ENCODE measurements at regions not wholly inside any gene's neighbourhood (a gene's known extent, or its start where the extent isn't known, plus 50 kb on each side); places are given as distances from the start of the nearest gene placed in this dataset.

DNA sequence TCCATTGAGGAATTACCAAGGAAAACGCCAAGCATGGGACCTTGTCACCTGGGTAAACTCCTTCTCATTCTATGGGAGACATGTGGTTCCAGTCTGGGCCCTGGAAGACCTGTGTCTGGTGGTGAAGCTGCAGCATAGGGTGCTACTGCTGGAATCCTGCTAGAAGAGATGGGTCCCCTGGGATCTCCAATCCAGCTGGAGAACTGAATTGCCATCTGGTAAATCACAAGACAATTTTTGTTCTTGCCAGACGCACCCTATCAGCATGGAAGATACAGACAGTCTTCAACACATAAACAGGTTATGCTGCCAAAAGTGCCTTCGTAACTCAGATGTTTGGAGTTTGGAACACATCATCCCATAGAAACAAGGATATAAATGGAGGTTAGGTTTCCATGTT lies 424.0 kb upstream of the BRINP1 start:
- CTCF ChIA-PET: no interaction called here
- no peaks in the 10 kb centered on the region for H3K27me3 Mint-ChIP-seq (ENCODE audit: low read depth)
- no peaks in the 10 kb centered on the region for H3K9me3 Mint-ChIP-seq (ENCODE audit: insufficient read depth)

GRCh38 chr9:119792242-119792641 lies 423.0 kb upstream of the BRINP1 start:
- Mint-ChIP-seq H3K27me3 (ENCODE audit: low read depth) (no peaks in the 10 kb centered on the region), H3K4me1 (ENCODE audit: low read depth) (no peaks in the 10 kb centered on the region), H3K36me3 (ENCODE audit: low read depth) (no peaks in the 10 kb centered on the region), H3K4me3 (no peak overlapping the region), H3K9me3 (ENCODE audit: insufficient read depth) (no peaks in the 10 kb centered on the region), H3K27ac (no peak overlapping the region)
- ATAC-seq: no peak
- ChIA-PET POLR2A (no interaction called here), CTCF (no interaction called here)
- DNase-seq: no peak

More for the DNA sequence above, 424.0 kb upstream of the BRINP1 start:
- POLR2A ChIA-PET: no interaction called here
- Mint-ChIP-seq H3K36me3 (ENCODE audit: low read depth) (no peaks in the 10 kb centered on the region), H3K4me3 (no peak overlapping the region), H3K27ac (no peak overlapping the region), H3K4me1 (ENCODE audit: low read depth) (no peaks in the 10 kb centered on the region)
- no peak for DNase-seq
- ATAC-seq: no peak

- no peaks in the 10 kb centered on the region for H3K27me3 Mint-ChIP-seq (ENCODE audit: low read depth)
- POLR2A ChIA-PET: no interaction called here
- ATAC-seq (no peak), DNase-seq (no peak)
- H3K36me3 Mint-ChIP-seq (ENCODE audit: low read depth): no peaks in the 10 kb centered on the region
- H3K27ac Mint-ChIP-seq: no peak overlapping the region
- no peaks in the 10 kb centered on the region for H3K9me3 Mint-ChIP-seq (ENCODE audit: insufficient read depth)
- no peak overlapping the region for H3K4me3 Mint-ChIP-seq
- no peaks in the 10 kb centered on the region for H3K4me1 Mint-ChIP-seq (ENCODE audit: low read depth)
- CTCF ChIA-PET: no interaction called here
Observed at GRCh38 chr9:119789987-119790386, 420.8 kb upstream of the BRINP1 start.

GRCh38 chr9:119788921-119789320 lies 419.7 kb upstream of the BRINP1 start:
- no peaks in the 10 kb centered on the region for H3K27me3 Mint-ChIP-seq (ENCODE audit: low read depth)
- ATAC-seq (no peak), DNase-seq (no peak)
- no peak overlapping the region for H3K4me3 Mint-ChIP-seq
- H3K4me1 Mint-ChIP-seq (ENCODE audit: low read depth): no peaks in the 10 kb centered on the region
- ChIA-PET CTCF (no interaction called here), POLR2A (no interaction called here)
- H3K36me3 Mint-ChIP-seq (ENCODE audit: low read depth): no peaks in the 10 kb centered on the region
- H3K9me3 Mint-ChIP-seq (ENCODE audit: insufficient read depth): no peaks in the 10 kb centered on the region
- no peak overlapping the region for H3K27ac Mint-ChIP-seq

DNA sequence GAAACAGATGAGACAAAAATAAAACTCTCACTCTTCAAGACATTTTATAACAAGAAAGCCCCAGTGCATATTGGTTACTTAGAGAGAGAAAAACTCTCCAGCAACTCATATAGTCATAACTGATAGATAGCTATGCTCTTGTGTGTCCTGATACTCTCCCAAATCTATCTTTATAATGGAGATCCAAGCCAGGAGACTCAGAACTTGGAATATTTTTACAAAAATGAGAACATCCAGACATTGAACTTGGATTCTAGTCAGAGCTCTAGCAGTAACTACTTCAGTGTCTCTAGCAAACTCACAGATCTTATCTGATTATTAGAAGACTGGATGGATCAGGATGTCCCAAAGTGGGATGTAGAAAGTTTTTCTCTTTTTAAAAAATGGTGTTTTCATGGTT lies 412.7 kb upstream of the BRINP1 start:
- H3K4me3 Mint-ChIP-seq: no peak overlapping the region
- no peaks in the 10 kb centered on the region for H3K4me1 Mint-ChIP-seq (ENCODE audit: low read depth)
- H3K27ac Mint-ChIP-seq: no peak overlapping the region
- H3K9me3 Mint-ChIP-seq (ENCODE audit: insufficient read depth): no peaks in the 10 kb centered on the region
- ChIA-PET CTCF (no interaction called here), POLR2A (no interaction called here)
- ATAC-seq (no peak), DNase-seq (no peak)
- no peaks in the 10 kb centered on the region for H3K36me3 Mint-ChIP-seq (ENCODE audit: low read depth)
- H3K27me3 Mint-ChIP-seq (ENCODE audit: low read depth): no peaks in the 10 kb centered on the region

DNA sequence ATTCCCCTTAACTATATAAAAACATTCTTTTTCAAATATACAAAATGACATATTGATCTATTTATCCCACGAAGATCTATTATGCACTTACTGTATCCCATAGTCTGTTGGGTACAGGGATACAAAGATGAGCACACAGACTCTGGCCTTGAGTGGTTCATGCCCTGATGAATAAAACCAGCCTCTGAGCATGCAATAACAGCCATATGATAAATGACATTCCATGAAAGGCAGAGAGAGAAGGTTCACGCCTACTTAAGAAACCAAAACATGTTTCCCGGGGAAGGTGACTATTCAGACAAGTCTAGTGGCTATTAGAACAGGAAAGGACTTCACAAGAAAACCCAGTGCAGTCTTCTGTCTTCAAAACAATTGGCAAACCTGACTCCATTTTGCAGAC lies 406.2 kb upstream of the BRINP1 start:
- CTCF ChIA-PET: no interaction called here
- Mint-ChIP-seq H3K4me1 (ENCODE audit: low read depth) (no peaks in the 10 kb centered on the region), H3K4me3 (no peak overlapping the region), H3K27ac (no peak overlapping the region), H3K27me3 (ENCODE audit: low read depth) (no peaks in the 10 kb centered on the region), H3K36me3 (ENCODE audit: low read depth) (no peaks in the 10 kb centered on the region), H3K9me3 (ENCODE audit: insufficient read depth) (no peaks in the 10 kb centered on the region)
- POLR2A ChIA-PET: no interaction called here
- no peak for ATAC-seq
- no peak for DNase-seq

DNA sequence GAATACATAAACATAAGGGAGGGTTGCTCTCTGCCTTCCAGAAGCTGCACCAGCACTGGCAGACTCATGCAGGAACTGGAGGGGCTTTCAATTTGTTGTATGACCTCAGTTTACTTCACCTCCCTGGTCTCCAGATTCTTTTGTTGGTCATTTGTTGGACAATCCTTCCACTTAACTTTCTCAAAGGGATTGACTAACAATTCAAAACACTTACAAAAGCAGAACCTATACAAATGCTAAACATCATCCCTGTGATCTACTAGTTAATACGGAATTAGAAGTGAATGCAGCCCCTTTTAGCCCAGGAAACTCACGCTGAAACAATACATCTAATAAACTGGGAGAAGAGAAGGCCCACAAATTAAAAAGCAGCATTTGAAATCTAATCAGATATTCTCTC lies 404.6 kb upstream of the BRINP1 start:
- no peak overlapping the region for H3K4me3 Mint-ChIP-seq
- DNase-seq (no peak), ATAC-seq (no peak)
- H3K36me3 Mint-ChIP-seq (ENCODE audit: low read depth): no peaks in the 10 kb centered on the region
- ChIA-PET POLR2A (no interaction called here), CTCF (no interaction called here)
- no peaks in the 10 kb centered on the region for H3K4me1 Mint-ChIP-seq (ENCODE audit: low read depth)
- H3K27ac Mint-ChIP-seq: no peak overlapping the region
- no peaks in the 10 kb centered on the region for H3K9me3 Mint-ChIP-seq (ENCODE audit: insufficient read depth)
- H3K27me3 Mint-ChIP-seq (ENCODE audit: low read depth): no peaks in the 10 kb centered on the region

- no peaks in the 10 kb centered on the region for H3K36me3 Mint-ChIP-seq (ENCODE audit: low read depth)
- H3K4me3 Mint-ChIP-seq: no peak overlapping the region
- DNase-seq: no peak
- H3K9me3 Mint-ChIP-seq (ENCODE audit: insufficient read depth): no peaks in the 10 kb centered on the region
- POLR2A ChIA-PET: no interaction called here
- no peaks in the 10 kb centered on the region for H3K27me3 Mint-ChIP-seq (ENCODE audit: low read depth)
- CTCF ChIA-PET: no interaction called here
- ATAC-seq: no peak
- H3K4me1 Mint-ChIP-seq (ENCODE audit: low read depth): no peaks in the 10 kb centered on the region
- H3K27ac Mint-ChIP-seq: no peak overlapping the region
Observed at GRCh38 chr9:119771341-119771740, 402.1 kb upstream of the BRINP1 start.

DNA sequence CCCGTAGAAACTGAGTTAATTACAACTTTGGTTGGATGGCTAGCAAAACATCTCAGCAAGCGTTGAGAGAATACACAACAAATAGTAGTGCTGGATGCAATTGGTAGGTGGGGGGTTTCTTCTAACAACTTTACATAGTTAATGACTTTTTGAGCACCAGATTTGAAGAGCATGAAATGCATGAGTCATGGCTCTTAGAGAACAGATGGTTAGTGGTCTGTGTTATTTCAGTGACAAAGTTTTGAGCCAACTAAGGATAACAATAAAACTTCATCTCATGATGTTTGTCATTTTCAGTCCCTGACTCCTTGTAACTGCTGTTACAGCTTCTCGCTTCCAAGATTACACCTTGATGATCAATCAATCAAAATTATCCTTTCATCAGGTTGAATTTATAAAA lies 399.0 kb upstream of the BRINP1 start:
- Mint-ChIP-seq H3K9me3 (ENCODE audit: insufficient read depth) (no peaks in the 10 kb centered on the region), H3K4me3 (no peak overlapping the region), H3K27me3 (ENCODE audit: low read depth) (no peaks in the 10 kb centered on the region), H3K36me3 (ENCODE audit: low read depth) (no peaks in the 10 kb centered on the region), H3K4me1 (ENCODE audit: low read depth) (no peaks in the 10 kb centered on the region), H3K27ac (no peak overlapping the region)
- ChIA-PET POLR2A (no interaction called here), CTCF (no interaction called here)
- DNase-seq: no peak
- ATAC-seq: no peak

- CTCF ChIA-PET: no interaction called here
- no peaks in the 10 kb centered on the region for H3K4me1 Mint-ChIP-seq (ENCODE audit: low read depth)
- H3K9me3 Mint-ChIP-seq (ENCODE audit: insufficient read depth): no peaks in the 10 kb centered on the region
- no peaks in the 10 kb centered on the region for H3K36me3 Mint-ChIP-seq (ENCODE audit: low read depth)
- POLR2A ChIA-PET: no interaction called here
- DNase-seq (no peak), ATAC-seq (no peak)
- no peak overlapping the region for H3K4me3 Mint-ChIP-seq
- H3K27me3 Mint-ChIP-seq (ENCODE audit: low read depth): no peaks in the 10 kb centered on the region
- H3K27ac Mint-ChIP-seq: no peak overlapping the region
Observed at GRCh38 chr9:119765632-119766175, 396.5 kb upstream of the BRINP1 start.

GRCh38 chr9:119763260-119763659 lies 394.0 kb upstream of the BRINP1 start:
- H3K9me3 Mint-ChIP-seq (ENCODE audit: insufficient read depth): no peaks in the 10 kb centered on the region
- ChIA-PET CTCF (no interaction called here), POLR2A (no interaction called here)
- ATAC-seq (no peak), DNase-seq (no peak)
- no peaks in the 10 kb centered on the region for H3K4me1 Mint-ChIP-seq (ENCODE audit: low read depth)
- no peaks in the 10 kb centered on the region for H3K36me3 Mint-ChIP-seq (ENCODE audit: low read depth)
- H3K27ac Mint-ChIP-seq: no peak overlapping the region
- no peak overlapping the region for H3K4me3 Mint-ChIP-seq
- H3K27me3 Mint-ChIP-seq (ENCODE audit: low read depth): no peaks in the 10 kb centered on the region

DNA sequence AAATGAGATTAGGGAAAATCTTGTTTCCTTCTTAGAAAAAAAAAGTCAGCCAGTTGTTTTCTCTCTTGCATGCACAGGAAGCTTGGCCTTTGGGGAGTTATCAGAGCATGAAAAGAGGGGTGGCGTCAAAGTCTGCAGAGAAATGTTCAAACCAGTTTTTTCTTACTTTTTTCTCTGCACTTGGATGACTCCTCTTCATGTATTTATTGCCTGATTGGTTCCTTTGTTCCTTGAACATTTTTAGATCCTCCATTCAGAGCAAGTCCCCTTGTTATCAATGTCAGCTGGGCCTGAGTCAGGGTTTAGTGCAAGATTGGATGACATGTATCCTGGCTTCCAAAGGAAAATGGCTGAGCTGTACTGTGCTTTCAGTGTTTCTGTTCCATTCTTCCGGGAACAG lies 392.6 kb upstream of the BRINP1 start:
- no peak overlapping the region for H3K4me3 Mint-ChIP-seq
- ChIA-PET CTCF (no interaction called here), POLR2A (no interaction called here)
- H3K9me3 Mint-ChIP-seq (ENCODE audit: insufficient read depth): no peaks in the 10 kb centered on the region
- H3K27ac Mint-ChIP-seq: no peak overlapping the region
- ATAC-seq (no peak), DNase-seq (no peak)
- no peaks in the 10 kb centered on the region for H3K36me3 Mint-ChIP-seq (ENCODE audit: low read depth)
- H3K4me1 Mint-ChIP-seq (ENCODE audit: low read depth): no peaks in the 10 kb centered on the region
- H3K27me3 Mint-ChIP-seq (ENCODE audit: low read depth): no peaks in the 10 kb centered on the region

DNA sequence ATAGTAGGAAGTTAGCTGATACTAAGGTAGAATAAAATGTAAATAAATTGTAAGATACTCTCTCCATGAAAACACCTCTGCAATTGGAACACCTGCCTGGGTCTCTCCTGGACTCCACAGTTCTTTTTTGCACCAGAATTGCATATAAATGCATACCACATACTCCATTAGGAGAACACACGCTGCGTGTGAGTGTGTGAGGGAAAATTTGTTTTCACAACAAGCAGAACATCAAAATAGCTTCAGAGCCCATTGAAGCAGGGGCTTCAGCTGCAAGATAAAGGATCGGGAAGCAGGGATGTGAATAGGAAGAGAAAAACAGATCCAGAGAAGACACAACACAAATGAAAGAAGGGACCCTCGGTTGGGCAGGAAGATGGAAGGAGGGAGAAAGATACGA lies 389.8 kb upstream of the BRINP1 start:
- POLR2A ChIA-PET: no interaction called here
- no peak for DNase-seq
- no peaks in the 10 kb centered on the region for H3K36me3 Mint-ChIP-seq (ENCODE audit: low read depth)
- H3K9me3 Mint-ChIP-seq (ENCODE audit: insufficient read depth): no peaks in the 10 kb centered on the region
- ATAC-seq: no peak
- H3K27ac Mint-ChIP-seq: no peak overlapping the region
- no peaks in the 10 kb centered on the region for H3K27me3 Mint-ChIP-seq (ENCODE audit: low read depth)
- no peak overlapping the region for H3K4me3 Mint-ChIP-seq
- no peaks in the 10 kb centered on the region for H3K4me1 Mint-ChIP-seq (ENCODE audit: low read depth)
- CTCF ChIA-PET: no interaction called here

All from activated CD8-positive, alpha-beta T cell treated with anti-CD3 and anti-CD28 coated beads, Interleukin-2, amount 10 ng/mL, durations not matched to agents 7 days and 5 days (primary cell).